C4-2B (cell line): ENCODE measurements at regions not wholly inside any gene's neighbourhood (a gene's known extent, or its start where the extent isn't known, plus 50 kb on each side); places are given as distances from the start of the nearest gene placed in this dataset.

Experiments
- CTCF ChIP-seq: fragments of 450-650 bp; conservative IDR thresholded peaks from 2 replicates; pipeline ENCODE4 v1.5.1; 2017; ENCODE audit warnings: mild to moderate bottlenecking
- ZFX ChIP-seq: fragments of 450-650 bp; IDR thresholded peaks from 2 replicates; pipeline ENCODE4 v1.6.1; 2017

- TF ChIP-seq ZFX (no peak), CTCF (no peak)
Observed at GRCh38 chr2:217171874-217172273, 312.0 kb upstream of the TNP1 start.
